ENCODE measurements at regions not wholly inside any gene's neighbourhood (a gene's known extent, or its start where the extent isn't known, plus 50 kb on each side); places are given as distances from the start of the nearest gene placed in this dataset.
"Not testable (repeated sequence)": the region's sequence is repeated elsewhere in the genome, so short reads cannot be mapped to it uniquely, and the experiment has no call there.

GRCh38 chr2:49845021-49845420 is 690.7 kb upstream of the FSHR start:
- DNase-seq (ENCODE audit: extremely low read depth, low read depth): no peak
- no peak overlapping the region for H3K4me3 ChIP-seq (replicated peaks; ENCODE audit: low read depth, low read length)

GRCh38 chr2:49844113-49844512 is 689.8 kb upstream of the FSHR start:
- H3K4me3 ChIP-seq (replicated peaks; ENCODE audit: low read depth, low read length); DNase-seq (ENCODE audit: extremely low read depth, low read depth): not testable (repeated sequence)

More at GRCh38 chr2:49845021-49845420, 690.7 kb upstream of the FSHR start:
- TF ChIP-seq CTCF (IDR thresholded peaks at IDR 0.05; ENCODE audit: low read depth, low read length, missing control alignments): no peak

- H3K4me3 ChIP-seq (replicated peaks; ENCODE audit: low read depth, low read length): no peak overlapping the region
- no peak for DNase-seq (ENCODE audit: extremely low read depth, low read depth)
- TF ChIP-seq CTCF (IDR thresholded peaks at IDR 0.05; ENCODE audit: low read depth, low read length, missing control alignments): no peak
These were observed 689.0 kb upstream of the FSHR start for GRCh38 chr2:49843314-49843713.

GRCh38 chr2:49840428-49840975 is 686.2 kb upstream of the FSHR start:
- H3K4me3 ChIP-seq (replicated peaks; ENCODE audit: low read depth, low read length): no peak overlapping the region
- no peak for TF ChIP-seq CTCF (IDR thresholded peaks at IDR 0.05; ENCODE audit: low read depth, low read length, missing control alignments)
- DNase-seq (ENCODE audit: extremely low read depth, low read depth): no peak

GRCh38 chr2:49839818-49840217 is 685.5 kb upstream of the FSHR start:
- H3K4me3 ChIP-seq (replicated peaks; ENCODE audit: low read depth, low read length): no peak overlapping the region
- DNase-seq (ENCODE audit: extremely low read depth, low read depth): no peak
- TF ChIP-seq CTCF (IDR thresholded peaks at IDR 0.05; ENCODE audit: low read depth, low read length, missing control alignments): no peak

- no peak for TF ChIP-seq CTCF (IDR thresholded peaks at IDR 0.05; ENCODE audit: low read depth, low read length, missing control alignments)
- DNase-seq (ENCODE audit: extremely low read depth, low read depth): no peak
- H3K4me3 ChIP-seq (replicated peaks; ENCODE audit: low read depth, low read length): no peak overlapping the region
These were observed 683.4 kb upstream of the FSHR start for GRCh38 chr2:49837561-49838293.

- H3K4me3 ChIP-seq (replicated peaks; ENCODE audit: low read depth, low read length): no peak overlapping the region
- DNase-seq (ENCODE audit: extremely low read depth, low read depth): no peak
- no peak for TF ChIP-seq CTCF (IDR thresholded peaks at IDR 0.05; ENCODE audit: low read depth, low read length, missing control alignments)
These were observed 681.7 kb upstream of the FSHR start for GRCh38 chr2:49836017-49836416.
